ENCODE measurements at regions not wholly inside any gene's neighbourhood (a gene's known extent, or its start where the extent isn't known, plus 50 kb on each side); places are given as distances from the start of the nearest gene placed in this dataset.

- TF ChIP-seq HSF1 (IDR thresholded peaks at IDR 0.05; ENCODE audit: low read depth, low read length) (no peak), SMAD1 (IDR thresholded peaks at IDR 0.05; ENCODE audit: low read depth, partially characterized antibody) (no peak)
These were observed 95.1 kb downstream of the ZFP36L2 start (continued) for GRCh38 chr2:43131051-43131889.

DNA sequence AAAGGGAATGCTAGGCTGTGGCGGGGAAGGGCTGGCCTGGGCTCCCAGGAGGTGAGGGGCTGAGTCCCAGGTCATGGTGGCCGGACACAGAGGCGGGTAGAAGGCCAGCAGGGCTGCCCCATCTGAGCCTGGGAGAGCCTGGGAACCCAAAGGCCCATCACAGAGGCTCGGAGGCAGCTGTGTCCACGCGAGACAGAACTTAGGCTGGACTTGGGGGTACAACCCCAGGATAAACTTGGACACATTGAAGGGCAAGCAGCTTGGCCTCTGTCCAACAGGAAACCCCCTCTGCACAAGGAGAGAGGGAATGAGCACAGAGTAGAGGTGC, 95.9 kb downstream of the ZFP36L2 start:
- ChIA-PET POLR2A (interaction anchor here (1.8 to 4.3 kb wide), 2 partner anchors 89 to 99 kb away, joined by 4 to 17 read pairs; no protein-coding TSS in a partner anchor), CTCF (interaction anchor here (0.6 to 9.7 kb wide), 9 partner anchors 41 to 359 kb away, joined by 3 to 132 read pairs (median 5); partner anchors contain the start of gene ZFP36L2), RAD21 (ENCODE audit: unreplicated experiment) (interaction anchor here (0.7 to 8.7 kb wide), 4 partner anchors 44 to 354 kb away, joined by 3 to 151 read pairs (median 44); partner anchors contain the start of gene ZFP36L2), SMC1A (ENCODE audit: uncharacterized antibody, unreplicated experiment) (interaction anchor here (0.9 to 13.3 kb wide), 6 partner anchors 90 to 354 kb away, joined by 3 to 170 read pairs (median 13); partner anchors contain the start of gene ZFP36L2)
- Histone ChIP-seq H3K79me2 (ENCODE audit: control insufficient read depth, insufficient read depth, low read length) (no peaks in the 10 kb centered on the region), H3K4me3 (no peak overlapping the region), H3K36me3 (ENCODE audit: control insufficient read depth in 2 of 2, insufficient read depth in 2 of 2, low read length in 1 of 2) (no peaks in the 10 kb centered on the region), H3K27me3 (replicated peaks in 1 of 2; ENCODE audit: control insufficient read depth in 2 of 2, insufficient read depth in 2 of 2, low read length in 1 of 2) (no peaks in the 10 kb centered on the region), H3K4me2 (ENCODE audit: control insufficient read depth, insufficient read depth) (no peak overlapping the region), H3K27ac (ENCODE audit: control insufficient read depth, insufficient read depth) (no peak overlapping the region), H2AFZ (ENCODE audit: control insufficient read depth, low read depth, low read length) (no peak overlapping the region), H3K9me3 (replicated peaks; ENCODE audit: control insufficient read depth, insufficient read depth, low read length) (no peaks in the 10 kb centered on the region), H4K20me1 (ENCODE audit: control insufficient read depth, insufficient read depth) (no peaks in the 10 kb centered on the region), H3K4me1 (ENCODE audit: control insufficient read depth, insufficient read depth, low read length) (peaks cover 38% of the 10 kb centered on the region), H3K9ac (ENCODE audit: control insufficient read depth, insufficient read depth, low read length) (no peak overlapping the region)
- BruUV-seq (replicated peaks): no TSS peak
- intact Hi-C loops (cut with micrococcal nuclease; ENCODE audit: unreplicated experiment) (no loop called here), in situ Hi-C loops (cut with MboI) (no loop called here)
- ATAC-seq (no peak), DNase-seq (ENCODE audit: low read depth, low spot score) (no peak), FAIRE-seq (no peak)
- TF ChIP-seq IRF3 (IDR thresholded peaks at IDR 0.05) (no peak), CREB1 (IDR thresholded peaks at IDR 0.05; ENCODE audit: low read depth) (no peak), KAT2A (conservative IDR thresholded peaks at IDR 0.05; ENCODE audit: control insufficient read depth, low read depth, low read length) (no peak), BACH1 (IDR thresholded peaks at IDR 0.05; ENCODE audit: borderline replicate concordance) (no peak), SMC3 (IDR thresholded peaks at IDR 0.05; ENCODE audit: borderline replicate concordance, low read length) (no peak), SUZ12 (IDR thresholded peaks at IDR 0.05; ENCODE audit: unreplicated experiment) (no peak), STAT1 (conservative IDR thresholded peaks at IDR 0.05) (no peak), MYB (IDR thresholded peaks at IDR 0.05; ENCODE audit: borderline replicate concordance, low read depth, low read length) (no peak), PAX8 (IDR thresholded peaks at IDR 0.05) (no peak), SKIL (IDR thresholded peaks at IDR 0.05; ENCODE audit: low read depth, poor library complexity, severe bottlenecking) (no peak), RAD51 (IDR thresholded peaks at IDR 0.05) (no peak)
- TF ChIP-seq, protein P1, sequence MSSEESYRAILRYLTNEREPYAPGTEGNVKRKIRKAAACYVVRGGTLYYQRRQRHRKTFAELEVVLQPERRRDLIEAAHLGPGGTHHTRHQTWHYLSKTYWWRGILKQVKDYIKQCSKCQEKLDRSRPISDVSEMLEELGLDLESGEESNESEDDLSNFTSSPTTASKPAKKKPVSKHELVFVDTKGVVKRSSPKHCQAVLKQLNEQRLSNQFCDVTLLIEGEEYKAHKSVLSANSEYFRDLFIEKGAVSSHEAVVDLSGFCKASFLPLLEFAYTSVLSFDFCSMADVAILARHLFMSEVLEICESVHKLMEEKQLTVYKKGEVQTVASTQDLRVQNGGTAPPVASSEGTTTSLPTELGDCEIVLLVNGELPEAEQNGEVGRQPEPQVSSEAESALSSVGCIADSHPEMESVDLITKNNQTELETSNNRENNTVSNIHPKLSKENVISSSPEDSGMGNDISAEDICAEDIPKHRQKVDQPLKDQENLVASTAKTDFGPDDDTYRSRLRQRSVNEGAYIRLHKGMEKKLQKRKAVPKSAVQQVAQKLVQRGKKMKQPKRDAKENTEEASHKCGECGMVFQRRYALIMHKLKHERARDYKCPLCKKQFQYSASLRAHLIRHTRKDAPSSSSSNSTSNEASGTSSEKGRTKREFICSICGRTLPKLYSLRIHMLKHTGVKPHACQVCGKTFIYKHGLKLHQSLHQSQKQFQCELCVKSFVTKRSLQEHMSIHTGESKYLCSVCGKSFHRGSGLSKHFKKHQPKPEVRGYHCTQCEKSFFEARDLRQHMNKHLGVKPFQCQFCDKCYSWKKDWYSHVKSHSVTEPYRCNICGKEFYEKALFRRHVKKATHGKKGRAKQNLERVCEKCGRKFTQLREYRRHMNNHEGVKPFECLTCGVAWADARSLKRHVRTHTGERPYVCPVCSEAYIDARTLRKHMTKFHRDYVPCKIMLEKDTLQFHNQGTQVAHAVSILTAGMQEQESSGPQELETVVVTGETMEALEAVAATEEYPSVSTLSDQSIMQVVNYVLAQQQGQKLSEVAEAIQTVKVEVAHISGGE (CRISPR knock-in tag; IDR thresholded peaks at IDR 0.05): no peak
- WGBS (ENCODE audit: insufficient coverage, insufficient replicate concordance, low lambda C conversion rate, missing lambda C conversion rate): 83% methylated on average over 6 of the region's 6 CpGs
